CD14-positive monocyte (primary cell): ENCODE measurements at regions not wholly inside any gene's neighbourhood (a gene's known extent, or its start where the extent isn't known, plus 50 kb on each side); places are given as distances from the start of the nearest gene placed in this dataset.

Experiments
- DNase-seq, 3 donors: peaks; one replicate each; pipeline ENCODE4 v3.0.0-alpha.2; 2011 to 2022
- H2AFZ ChIP-seq: 2 replicates; pipeline ENCODE4 v1.6.0; 2012; ENCODE audit warnings: mild to moderate bottlenecking, low read depth, low read length, inconsistent platforms; ENCODE audit not compliant: insufficient read depth, poor library complexity, severe bottlenecking
- H3K27ac ChIP-seq, 2 donors: 1 replicate in 1 of 2; 2 replicates in 1 of 2; pipeline ENCODE4 v1.5.1; 2012 to 2013; ENCODE audit warnings: low read length in 2 of 2, control low read depth in 1 of 2, inconsistent platforms in 1 of 2, low read depth in 1 of 2, mild to moderate bottlenecking in 1 of 2
- H3K27me3 ChIP-seq, 2 donors: one replicate each; pipeline versions ENCODE4 v1.6.0 to v1.6.1; 2011 to 2013; ENCODE audit warnings: low read length in 2 of 2; ENCODE audit not compliant: control insufficient read depth in 2 of 2, insufficient read depth in 2 of 2
- H3K36me3 ChIP-seq, 2 donors: replicated peaks in 1 of 2; 1 replicate in 1 of 2; 2 replicates in 1 of 2; pipeline versions ENCODE4 v1.5.1 to v1.6.1; 2012 to 2013; ENCODE audit warnings: low read length in 2 of 2, control low read depth in 1 of 2, inconsistent platforms in 1 of 2, mild to moderate bottlenecking in 1 of 2; ENCODE audit not compliant: insufficient read depth in 2 of 2, control insufficient read depth in 1 of 2
- H3K4me1 ChIP-seq, 2 donors: 1 replicate in 1 of 2; 2 replicates in 1 of 2; pipeline versions ENCODE4 v1.5.1 to v1.6.1; 2012 to 2013; ENCODE audit warnings: low read length in 2 of 2, control low read depth in 1 of 2, inconsistent platforms in 1 of 2, mild to moderate bottlenecking in 1 of 2, moderate library complexity in 1 of 2; ENCODE audit not compliant: insufficient read depth in 2 of 2, control insufficient read depth in 1 of 2
- H3K4me2 ChIP-seq: replicated peaks from 2 replicates; pipeline ENCODE3; 2012; ENCODE audit warnings: low read length, moderate library complexity, mild to moderate bottlenecking; ENCODE audit not compliant: poor library complexity, severe bottlenecking; ENCODE audit errors: extremely low read depth
- H3K4me3 ChIP-seq, 3 experiments: fragments of 200-600 bp in 1 of 3; sonication (generic) in 1 of 3; replicated peaks in 1 of 3; 1 replicate in 2 of 3; 2 replicates in 1 of 3; pipeline ENCODE4 v1.5.1; 2011 to 2013; ENCODE audit warnings: low read length in 3 of 3, mild to moderate bottlenecking in 3 of 3, control low read depth in 2 of 3, low read depth in 2 of 3, inconsistent platforms in 1 of 3, moderate library complexity in 1 of 3
- H3K79me2 ChIP-seq: 2 replicates; pipeline ENCODE4 v1.6.0; 2012; ENCODE audit warnings: mild to moderate bottlenecking, control low read depth, inconsistent platforms, low read length, moderate library complexity; ENCODE audit not compliant: insufficient read depth
- H3K9ac ChIP-seq: 2 replicates; pipeline ENCODE4 v1.6.0; 2017; ENCODE audit warnings: low read length, mild to moderate bottlenecking; ENCODE audit not compliant: insufficient read depth, poor library complexity, severe bottlenecking
- H3K9me3 ChIP-seq, 2 donors: replicated peaks in 1 of 2; 1 replicate in 1 of 2; 2 replicates in 1 of 2; pipeline versions ENCODE4 v1.5.1 to v1.6.1; 2012 to 2013; ENCODE audit warnings: low read length in 2 of 2, control low read depth in 1 of 2; ENCODE audit not compliant: control insufficient read depth in 1 of 2, insufficient read depth in 1 of 2
- H4K20me1 ChIP-seq: 2 replicates; pipeline ENCODE4 v1.6.0; 2012; ENCODE audit warnings: mild to moderate bottlenecking, low read length, control low read depth, moderate library complexity; ENCODE audit not compliant: insufficient read depth
- H3K27ac Mint-ChIP-seq, 7 donors: one replicate each; pipeline ENCODE4 v1.8.0; 2020; ENCODE audit warnings: mild to moderate bottlenecking in 7 of 7, mixed read lengths in 7 of 7, moderate library complexity in 6 of 7, inconsistent platforms in 2 of 7
- H3K27me3 Mint-ChIP-seq, 3 donors: one replicate each; pipeline ENCODE4 v1.8.0; 2021 to 2022; ENCODE audit warnings: low read depth in 3 of 3, mild to moderate bottlenecking in 3 of 3, mixed read lengths in 3 of 3, moderate library complexity in 3 of 3, inconsistent platforms in 1 of 3
- H3K36me3 Mint-ChIP-seq, 2 donors: one replicate each; pipeline ENCODE4 v1.8.0; 2020; ENCODE audit warnings: mixed read lengths in 2 of 2, inconsistent platforms in 1 of 2, mild to moderate bottlenecking in 1 of 2
- H3K4me1 Mint-ChIP-seq: one replicate; pipeline ENCODE4 v1.8.0; 2020; ENCODE audit warnings: mild to moderate bottlenecking, mixed read lengths
- H3K4me3 Mint-ChIP-seq, 2 donors: one replicate each; pipeline ENCODE4 v1.8.0; 2020; ENCODE audit warnings: mild to moderate bottlenecking in 2 of 2, mixed read lengths in 2 of 2, moderate library complexity in 1 of 2
- H3K9me3 Mint-ChIP-seq, 7 donors: one replicate each; pipeline ENCODE4 v1.8.0; 2020 to 2022; ENCODE audit warnings: mixed read lengths in 7 of 7, mild to moderate bottlenecking in 6 of 7, moderate library complexity in 6 of 7, inconsistent platforms in 2 of 7
- CTCF ChIP-seq: fragments of 200-600 bp; IDR thresholded peaks from one replicate; pipeline ENCODE4 v1.8.0; 2022; ENCODE audit warnings: antibody characterized with exemption, mild to moderate bottlenecking
- WGBS: methylation state at CpG from one replicate; pipeline ENCODE4 v1.1.5; 2013; ENCODE audit warnings: missing lambda C conversion rate; ENCODE audit not compliant: insufficient coverage; 5-methylcytosine and 5-hydroxymethylcytosine counted together
- intact Hi-C, 2 donors: fragments of 100-400 bp; cut with micrococcal nuclease; formaldehyde crosslinking; loops; one replicate each; pipeline versions ENCODE4 v1.15.0 to v1.15.1; 2023

GRCh38 chr2:83650161-83650560 is 808.9 kb downstream of the SUCLG1 start:
- Mint-ChIP-seq H3K9me3 (peaks cover 0 to 1% (median 0%) of the 10 kb centered on the region in 7 donors), H3K27me3 (no peaks in the 10 kb centered on the region), H3K4me1 (no peaks in the 10 kb centered on the region), H3K27ac (no peak overlapping the region), H3K4me3 (no peak overlapping the region), H3K36me3 (no peaks in the 10 kb centered on the region)
- Histone ChIP-seq H3K4me1 (no peaks in the 10 kb centered on the region), H3K4me2 (no peak overlapping the region), H3K9me3 (no peaks in the 10 kb centered on the region), H3K79me2 (no peaks in the 10 kb centered on the region), H2AFZ (no peak overlapping the region), H3K27me3 (no peaks in the 10 kb centered on the region), H3K4me3 (no peak overlapping the region), H3K9ac (no peak overlapping the region), H4K20me1 (no peaks in the 10 kb centered on the region), H3K27ac (no peak overlapping the region), H3K36me3 (no peaks in the 10 kb centered on the region)
- WGBS, result no CpG with 5 or more reads among the region's 2 CpGs
- intact Hi-C loops, result no loop called here
- DNase-seq, result no peak
- TF ChIP-seq CTCF, result no peak

- DNase-seq, result no peak
- H3K27ac ChIP-seq, result no peak overlapping the region
- no peaks in the 10 kb centered on the region for H3K79me2 ChIP-seq
- no peaks in the 10 kb centered on the region for H4K20me1 ChIP-seq
- H3K4me3 ChIP-seq, result no peak overlapping the region
- H3K9me3 ChIP-seq, result peaks cover 0 to 4% of the 10 kb centered on the region in 2 donors
- H3K9me3 Mint-ChIP-seq, result peaks cover 0 to 3% (median 0%) of the 10 kb centered on the region in 7 donors
- H3K4me2 ChIP-seq, result no peak overlapping the region
- H3K27me3 Mint-ChIP-seq, result peaks cover 0 to 2% (median 0%) of the 10 kb centered on the region in 3 donors
- H3K9ac ChIP-seq, result no peak overlapping the region
- no peak overlapping the region for H2AFZ ChIP-seq
- no peaks in the 10 kb centered on the region for H3K4me1 ChIP-seq
- no peaks in the 10 kb centered on the region for H3K27me3 ChIP-seq
- no peaks in the 10 kb centered on the region for H3K36me3 ChIP-seq
- no peak overlapping the region for H3K27ac Mint-ChIP-seq
- H3K36me3 Mint-ChIP-seq, result no peaks in the 10 kb centered on the region
- no peaks in the 10 kb centered on the region for H3K4me1 Mint-ChIP-seq
- no peak overlapping the region for H3K4me3 Mint-ChIP-seq
- intact Hi-C loops, result no loop called here
- TF ChIP-seq CTCF, result no peak
Observed at GRCh38 chr2:83640506-83640905, 818.6 kb downstream of the SUCLG1 start.
